ENCODE measurements at regions not wholly inside any gene's neighbourhood (a gene's known extent, or its start where the extent isn't known, plus 50 kb on each side); places are given as distances from the start of the nearest gene placed in this dataset.

DNA sequence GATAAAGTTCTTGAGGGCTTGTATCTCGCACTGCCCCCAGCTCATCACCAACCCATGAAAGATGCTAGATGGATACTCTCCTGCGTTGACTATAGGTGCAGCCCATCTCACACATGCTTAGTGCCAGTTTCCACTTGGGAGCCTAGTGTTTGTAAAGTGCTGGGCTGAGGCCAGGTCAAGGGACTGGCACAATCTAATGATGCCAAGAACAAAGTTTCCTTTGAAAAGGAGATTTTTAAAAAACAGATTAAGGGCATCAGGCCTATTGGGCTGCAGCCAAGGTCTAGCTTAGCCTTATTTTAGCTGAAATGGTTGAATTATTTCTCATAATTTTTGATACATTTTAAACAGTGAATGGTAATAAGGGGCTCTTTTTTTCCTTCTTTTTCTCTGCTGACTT is 259.0 kb downstream of the ADRA2A start:
- TF ChIP-seq CTCF (IDR thresholded peaks at IDR 0.05) (no peak), EP300 (IDR thresholded peaks at IDR 0.05) (no peak)
